HG03280 (cell line): ENCODE measurements at regions not wholly inside any gene's neighbourhood (a gene's known extent, or its start where the extent isn't known, plus 50 kb on each side); places are given as distances from the start of the nearest gene placed in this dataset.
A peak's percentile ranks its signal among the peaks of the same experiment; 100 is the strongest.
"Not testable (repeated sequence)": the region's sequence is repeated elsewhere in the genome, so short reads cannot be mapped to it uniquely, and the experiment has no call there.

Experiments
- ATAC-seq: cut with Tn5 transposase; IDR thresholded peaks from one replicate; pipeline ENCODE4 v1.9.1; 2021; ENCODE audit warnings: mild to moderate bottlenecking, moderate library complexity; ENCODE audit not compliant: unreplicated experiment

GRCh38 chr2:40043641-40044040 lies 264.6 kb upstream of the THUMPD2 start:
- no peak for ATAC-seq

DNA sequence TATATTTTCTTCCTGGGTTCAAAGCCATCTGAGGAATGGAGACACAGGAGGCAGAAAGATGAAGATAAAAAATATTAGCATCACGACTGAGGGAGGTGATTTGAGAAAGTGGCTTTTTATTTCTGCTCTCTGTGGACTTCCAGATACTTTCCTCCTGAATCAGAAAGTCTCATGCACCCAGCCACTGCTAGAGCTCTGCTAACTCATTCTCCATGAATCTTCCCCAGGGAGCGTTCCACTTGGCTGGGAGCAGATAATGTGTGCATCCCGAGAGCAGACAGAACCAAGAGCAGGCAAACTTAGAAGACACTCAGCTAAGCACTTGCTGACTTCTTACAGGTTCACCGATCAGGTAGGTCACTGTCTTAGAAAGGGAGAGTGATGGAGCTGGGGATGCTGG lies 264.1 kb upstream of the THUMPD2 start:
- ATAC-seq = no peak

DNA sequence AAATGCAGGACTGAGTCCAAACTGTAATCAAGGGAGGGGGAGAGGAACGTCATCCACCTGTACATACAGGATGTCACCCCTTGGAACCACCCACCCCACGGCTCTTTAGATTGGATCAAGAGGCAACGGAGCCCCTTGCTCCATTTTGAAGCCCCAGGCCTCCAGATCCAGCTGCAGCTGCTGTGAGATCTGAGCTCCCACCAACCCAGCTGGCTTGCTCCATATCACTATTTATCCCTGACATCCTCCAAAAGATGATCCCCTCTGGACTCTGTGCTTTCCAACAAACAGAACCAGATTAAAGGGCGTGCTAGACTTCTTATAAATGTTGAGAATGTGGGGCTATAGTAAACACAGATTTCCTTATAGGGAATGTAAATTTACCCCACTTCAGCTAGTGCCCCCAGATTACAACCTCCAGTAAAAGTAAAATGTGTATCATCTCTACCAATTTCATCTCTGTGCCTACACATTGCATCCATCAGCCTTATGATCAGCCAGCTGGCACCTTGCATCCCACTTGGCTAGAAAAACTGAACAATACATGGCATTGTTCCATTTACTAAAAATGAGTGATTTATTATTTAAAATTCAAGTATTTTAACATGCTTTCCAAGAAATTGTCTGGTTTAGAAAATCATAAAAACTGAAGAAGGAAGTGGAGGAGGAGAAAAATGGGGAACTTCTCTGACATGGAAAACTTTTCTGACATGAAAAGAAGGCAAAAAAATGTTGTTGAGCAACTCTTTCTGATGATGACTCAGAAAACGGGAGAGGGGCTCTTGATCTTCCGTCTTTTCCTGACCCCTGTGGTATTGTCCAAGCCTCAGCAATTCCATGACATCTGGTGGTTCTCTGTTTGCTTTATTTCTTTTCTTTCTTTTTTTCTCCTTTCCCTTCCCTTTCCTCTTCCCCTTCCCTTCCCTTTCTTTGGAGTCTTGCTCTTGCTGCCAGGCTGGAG lies 262.6 kb upstream of the THUMPD2 start:
- ATAC-seq = no peak

GRCh38 chr2:40039549-40039948 lies 260.5 kb upstream of the THUMPD2 start:
- ATAC-seq = no peak

GRCh38 chr2:40038646-40039045 lies 259.6 kb upstream of the THUMPD2 start:
- ATAC-seq = no peak

GRCh38 chr2:40037303-40037702 lies 258.2 kb upstream of the THUMPD2 start:
- no peak for ATAC-seq

GRCh38 chr2:40036241-40036640 lies 257.2 kb upstream of the THUMPD2 start:
- ATAC-seq = no peak

DNA sequence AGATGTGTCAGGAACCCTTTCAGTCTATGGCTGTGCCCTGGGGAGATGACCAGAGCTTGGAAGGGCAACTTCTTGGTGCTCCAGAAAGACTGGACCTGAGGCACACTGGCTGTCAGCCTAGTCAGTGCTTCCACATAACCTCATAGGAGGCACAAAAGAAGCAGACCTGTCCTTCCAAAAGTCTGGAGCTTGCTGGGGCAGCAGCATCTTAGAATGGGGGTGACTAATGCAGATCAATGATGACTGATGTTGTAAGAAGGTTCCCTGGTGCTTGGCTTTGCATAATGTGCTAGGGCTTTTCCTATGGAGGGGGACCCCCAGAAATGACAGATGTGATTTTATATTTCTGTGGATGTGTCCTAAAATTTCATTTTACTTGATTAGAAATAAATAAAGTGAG lies 255.7 kb upstream of the THUMPD2 start:
- ATAC-seq = no peak

DNA sequence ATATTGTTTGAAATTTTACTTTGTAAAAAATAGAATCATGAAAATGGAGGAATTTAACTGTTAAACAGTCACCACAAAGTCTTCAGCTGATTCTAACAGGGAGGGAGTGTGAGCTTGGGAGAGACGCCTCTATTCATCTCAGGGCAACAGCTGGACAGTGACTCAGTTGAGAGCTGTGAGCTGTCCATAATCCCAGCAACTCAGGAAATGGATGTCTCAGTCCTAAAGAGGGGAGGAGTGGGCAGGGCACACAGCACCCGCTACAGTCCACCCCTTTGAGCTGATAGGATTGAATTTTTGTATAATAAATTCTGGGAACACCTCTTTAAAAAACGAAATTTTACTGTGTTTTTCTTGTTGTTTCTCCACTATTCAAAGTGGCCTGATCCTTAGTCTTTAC lies 255.1 kb upstream of the THUMPD2 start:
- ATAC-seq = no peak

DNA sequence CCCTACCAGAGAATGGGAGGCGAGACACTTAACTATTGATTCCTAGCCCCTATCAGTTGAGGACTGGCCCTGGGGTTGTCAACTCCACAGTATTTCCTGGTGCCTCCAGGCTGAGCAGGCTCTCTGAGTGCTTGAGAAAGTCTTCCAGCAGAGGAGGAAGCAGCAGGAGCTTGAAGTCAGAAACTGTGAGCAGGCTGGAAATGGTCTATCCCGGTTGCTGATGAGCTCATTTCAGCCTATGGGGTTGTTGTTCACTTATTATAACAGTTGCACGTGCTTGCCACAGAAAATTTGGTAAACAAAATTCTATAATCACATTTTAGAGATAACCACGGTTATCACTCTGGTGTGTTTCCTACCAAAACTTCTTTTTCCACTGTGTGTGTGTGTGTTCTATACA lies 254.7 kb upstream of the THUMPD2 start:
- no peak for ATAC-seq

GRCh38 chr2:40032650-40033319 lies 253.7 kb upstream of the THUMPD2 start:
- no peak for ATAC-seq

DNA sequence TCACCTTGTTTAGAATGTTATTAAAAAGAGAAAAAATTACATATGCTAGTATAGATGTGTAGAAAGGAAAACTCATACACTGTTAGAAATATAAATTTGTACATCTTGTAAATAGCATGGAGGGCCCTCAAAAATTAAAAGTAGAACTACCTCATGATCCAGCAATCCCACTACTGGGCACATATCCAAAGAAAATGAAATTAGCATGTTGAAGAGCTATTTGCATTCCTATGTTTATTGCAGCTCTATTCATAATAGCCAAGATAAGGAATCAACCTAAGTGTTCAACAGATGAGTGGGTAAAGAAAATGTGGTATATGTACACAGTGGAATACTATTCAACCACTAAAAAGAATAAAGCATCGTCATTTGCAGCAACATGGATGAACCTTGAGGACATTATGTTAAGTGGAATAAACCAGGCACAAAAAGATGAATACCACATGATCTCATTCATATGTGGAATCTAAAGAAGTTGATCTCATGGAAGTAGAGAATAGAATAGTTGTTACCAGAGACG lies 251.5 kb upstream of the THUMPD2 start:
- no peak for ATAC-seq

DNA sequence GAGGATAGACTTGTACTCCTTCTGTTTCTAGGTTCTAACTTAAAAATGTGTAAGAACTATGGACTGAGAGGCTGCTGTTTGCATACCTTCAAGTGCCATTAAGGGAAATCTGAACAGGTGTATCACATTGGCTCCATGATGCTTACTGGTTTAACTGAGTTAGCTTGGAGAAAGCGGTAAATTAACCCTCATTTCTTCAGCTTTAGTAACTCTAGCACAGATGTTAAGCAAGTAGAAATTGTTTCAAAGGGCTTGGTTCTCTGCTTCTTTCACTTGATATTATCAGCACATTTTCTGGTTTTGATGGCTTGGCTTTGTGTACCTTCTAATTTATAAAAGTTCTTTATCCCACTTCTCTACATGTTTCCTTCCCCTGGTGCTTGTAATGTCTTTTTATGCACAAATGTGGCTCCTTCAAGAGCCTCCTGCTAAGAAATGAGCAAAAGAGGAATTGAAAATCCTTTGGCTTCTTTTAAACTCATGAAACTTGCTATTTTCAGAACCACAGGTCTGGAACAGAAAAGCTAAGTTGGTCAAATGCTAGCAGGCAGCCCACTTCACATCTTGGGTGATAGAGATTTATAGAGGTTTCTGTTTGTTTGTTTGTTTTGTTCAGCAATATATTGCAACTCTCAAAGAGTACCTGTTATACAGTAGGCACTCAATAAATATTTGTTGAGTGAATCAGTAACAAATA lies 249.9 kb upstream of the THUMPD2 start:
- peak; percentile 68 for ATAC-seq

- no peak for ATAC-seq
These were observed 248.9 kb upstream of the THUMPD2 start for GRCh38 chr2:40027968-40028367.

GRCh38 chr2:40025276-40025675 lies 246.2 kb upstream of the THUMPD2 start:
- not testable (repeated sequence) for ATAC-seq

DNA sequence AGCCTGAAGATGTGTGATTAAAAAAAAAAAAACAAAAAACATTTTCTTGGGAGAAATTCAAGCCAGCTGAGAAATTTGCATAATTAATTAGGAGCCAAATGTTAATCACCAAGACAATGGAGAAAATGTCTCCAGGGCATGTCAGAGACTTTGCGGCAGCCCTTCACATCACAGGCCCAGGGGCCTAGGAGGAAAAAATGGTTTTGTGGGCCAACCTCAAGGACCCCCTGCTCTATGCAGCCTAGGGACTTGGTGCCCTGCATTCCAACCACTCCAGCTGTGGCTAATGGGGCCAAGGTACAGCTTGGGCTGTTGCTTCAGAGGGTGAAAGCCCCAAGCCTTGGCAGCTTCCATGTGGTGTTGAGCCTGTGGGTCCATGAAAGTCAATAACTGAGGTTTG lies 241.9 kb upstream of the THUMPD2 start:
- ATAC-seq = no peak

GRCh38 chr2:40016151-40016885 lies 237.3 kb upstream of the THUMPD2 start:
- no peak for ATAC-seq

DNA sequence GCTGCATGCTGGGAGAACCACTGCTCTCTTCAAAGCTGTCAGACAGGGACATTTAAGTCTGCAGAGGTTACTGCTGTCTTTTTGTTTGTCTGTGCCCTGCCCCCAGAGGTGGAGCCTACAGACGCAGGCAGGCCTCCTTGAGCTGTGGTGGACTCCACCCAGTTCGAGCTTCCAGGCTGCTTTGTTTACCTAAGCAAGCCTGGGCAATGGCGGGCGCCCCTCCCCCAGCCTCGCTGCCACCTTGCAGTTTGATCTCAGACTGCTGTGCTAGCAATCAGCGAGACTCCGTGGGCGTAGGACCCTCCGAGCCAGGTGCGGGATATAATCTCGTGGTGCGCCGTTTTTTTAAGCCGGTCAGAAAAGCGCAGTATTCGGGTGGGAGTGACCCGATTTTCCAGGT lies 234.9 kb upstream of the THUMPD2 start:
- ATAC-seq = not testable (repeated sequence)

DNA sequence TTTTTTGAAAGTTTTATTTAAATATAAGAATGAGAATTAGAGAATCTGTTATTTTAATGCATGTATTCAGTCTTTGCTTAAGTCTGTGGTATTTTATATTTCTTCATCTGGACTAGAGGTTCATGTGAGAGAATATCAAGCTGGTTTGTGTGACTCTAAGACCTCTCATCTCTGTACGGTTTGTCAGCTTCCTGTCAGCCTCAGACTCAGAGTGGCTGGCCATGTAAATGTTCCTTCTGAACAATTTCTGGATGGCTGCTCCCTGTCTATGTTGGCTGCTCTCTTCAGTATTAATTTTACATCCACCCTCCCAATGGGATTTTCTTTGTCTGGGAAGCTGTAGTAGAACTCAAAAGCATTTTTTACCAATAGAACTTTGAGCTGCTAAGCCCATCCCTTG lies 225.3 kb upstream of the THUMPD2 start:
- ATAC-seq = no peak

DNA sequence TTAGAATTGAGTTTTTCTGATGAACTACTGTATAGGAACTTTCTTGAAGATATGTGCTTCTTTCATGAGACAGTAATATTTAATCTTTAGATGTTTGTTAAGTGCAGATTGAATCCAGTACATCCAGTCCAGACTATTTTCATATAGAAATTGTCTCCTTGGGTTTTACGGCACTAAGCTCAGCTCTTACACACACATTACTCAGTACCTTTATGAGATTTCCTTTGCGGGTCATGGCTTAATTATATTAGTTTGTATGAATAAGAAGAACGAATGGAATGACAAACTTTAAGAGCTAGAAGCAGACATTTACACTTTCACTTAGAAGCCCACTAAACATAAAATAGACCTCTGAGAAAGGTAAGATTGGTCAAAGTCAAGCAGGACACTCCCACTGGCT lies 223.3 kb upstream of the THUMPD2 start:
- ATAC-seq = no peak

GRCh38 chr2:39999864-40000263 lies 220.8 kb upstream of the THUMPD2 start:
- no peak for ATAC-seq
